GM12875 (cell line): ENCODE measurements at regions not wholly inside any gene's neighbourhood (a gene's known extent, or its start where the extent isn't known, plus 50 kb on each side); places are given as distances from the start of the nearest gene placed in this dataset.
"Not testable (repeated sequence)": the region's sequence is repeated elsewhere in the genome, so short reads cannot be mapped to it uniquely, and the experiment has no call there.

Experiments used
- H3K4me3 ChIP-seq: one replicate; pipeline ENCODE4 v1.5.1; 2011; ENCODE audit warnings: low read depth, low read length, control low read depth
- CTCF ChIP-seq: IDR thresholded peaks from 2 replicates; pipeline ENCODE4 v1.5.1; 2011; ENCODE audit warnings: low read depth, mild to moderate bottlenecking, control low read depth, inconsistent platforms, low read length, moderate library complexity, borderline replicate concordance; ENCODE audit not compliant: insufficient read depth

- H3K4me3 ChIP-seq: no peak overlapping the region
- TF ChIP-seq CTCF: no peak
Measured at GRCh38 chr1:199907361-199907760, 120.1 kb upstream of the NR5A2 start.

GRCh38 chr1:199909137-199909536, 118.4 kb upstream of the NR5A2 start:
- no peak for TF ChIP-seq CTCF
- H3K4me3 ChIP-seq: no peak overlapping the region

- no peak overlapping the region for H3K4me3 ChIP-seq
- no peak for TF ChIP-seq CTCF
Measured at GRCh38 chr1:199913318-199913717, 114.2 kb upstream of the NR5A2 start.

GRCh38 chr1:199914546-199914945, 113.0 kb upstream of the NR5A2 start:
- H3K4me3 ChIP-seq: no peak overlapping the region
- no peak for TF ChIP-seq CTCF

- H3K4me3 ChIP-seq: no peak overlapping the region
- no peak for TF ChIP-seq CTCF
Measured at GRCh38 chr1:199918196-199918769, 109.2 kb upstream of the NR5A2 start.

GRCh38 chr1:199920635-199921034, 106.9 kb upstream of the NR5A2 start:
- no peak for TF ChIP-seq CTCF
- H3K4me3 ChIP-seq: no peak overlapping the region

GRCh38 chr1:199929556-199929955, 98.0 kb upstream of the NR5A2 start:
- no peak overlapping the region for H3K4me3 ChIP-seq
- TF ChIP-seq CTCF: no peak

GRCh38 chr1:199930067-199930466, 97.4 kb upstream of the NR5A2 start:
- H3K4me3 ChIP-seq: not testable (repeated sequence)
